HG02981 (cell line): ENCODE measurements at regions not wholly inside any gene's neighbourhood (a gene's known extent, or its start where the extent isn't known, plus 50 kb on each side); places are given as distances from the start of the nearest gene placed in this dataset.

Experiments
- ATAC-seq: cut with Tn5 transposase; IDR thresholded peaks from one replicate; pipeline ENCODE4 v1.9.1; 2021; ENCODE audit warnings: mild to moderate bottlenecking, moderate library complexity; ENCODE audit not compliant: unreplicated experiment

- no peak for ATAC-seq
These were observed 67.2 kb upstream of the SNX9 start for GRCh38 chr6:157755746-157756411.

DNA sequence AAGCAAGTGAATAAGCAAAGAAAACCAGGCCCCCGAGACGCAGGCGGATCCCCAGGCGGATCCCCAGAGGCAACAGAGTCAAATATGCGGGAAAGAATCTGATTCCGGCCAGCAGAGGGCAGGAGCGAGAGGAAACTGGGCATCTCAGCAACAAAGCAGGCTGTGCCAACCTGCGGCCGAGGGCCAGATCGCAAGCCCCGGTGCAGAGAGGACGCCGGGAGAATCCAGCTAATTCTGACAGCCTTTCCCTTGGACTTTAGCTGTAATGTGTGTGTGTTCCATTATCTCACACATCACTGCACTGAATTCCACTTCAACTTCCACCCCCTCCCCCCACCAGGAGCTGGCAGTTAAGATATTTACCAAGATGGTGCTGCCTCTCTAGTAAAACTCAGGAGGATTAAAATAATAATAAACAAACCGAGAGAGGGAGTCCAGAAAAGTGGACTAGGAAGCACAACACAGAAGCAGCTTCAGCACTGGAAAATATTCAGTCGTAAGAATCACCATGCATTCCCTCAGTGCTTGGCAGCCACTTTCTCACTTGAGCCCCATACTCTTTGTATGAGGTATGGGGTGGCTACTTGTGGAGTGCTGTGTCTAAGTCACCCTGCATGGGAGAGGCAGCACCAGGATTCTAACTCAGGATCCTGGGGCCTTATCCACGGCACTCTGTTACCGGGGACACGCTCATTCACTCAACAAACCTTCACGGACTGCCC is 66.2 kb upstream of the SNX9 start:
- no peak for ATAC-seq

DNA sequence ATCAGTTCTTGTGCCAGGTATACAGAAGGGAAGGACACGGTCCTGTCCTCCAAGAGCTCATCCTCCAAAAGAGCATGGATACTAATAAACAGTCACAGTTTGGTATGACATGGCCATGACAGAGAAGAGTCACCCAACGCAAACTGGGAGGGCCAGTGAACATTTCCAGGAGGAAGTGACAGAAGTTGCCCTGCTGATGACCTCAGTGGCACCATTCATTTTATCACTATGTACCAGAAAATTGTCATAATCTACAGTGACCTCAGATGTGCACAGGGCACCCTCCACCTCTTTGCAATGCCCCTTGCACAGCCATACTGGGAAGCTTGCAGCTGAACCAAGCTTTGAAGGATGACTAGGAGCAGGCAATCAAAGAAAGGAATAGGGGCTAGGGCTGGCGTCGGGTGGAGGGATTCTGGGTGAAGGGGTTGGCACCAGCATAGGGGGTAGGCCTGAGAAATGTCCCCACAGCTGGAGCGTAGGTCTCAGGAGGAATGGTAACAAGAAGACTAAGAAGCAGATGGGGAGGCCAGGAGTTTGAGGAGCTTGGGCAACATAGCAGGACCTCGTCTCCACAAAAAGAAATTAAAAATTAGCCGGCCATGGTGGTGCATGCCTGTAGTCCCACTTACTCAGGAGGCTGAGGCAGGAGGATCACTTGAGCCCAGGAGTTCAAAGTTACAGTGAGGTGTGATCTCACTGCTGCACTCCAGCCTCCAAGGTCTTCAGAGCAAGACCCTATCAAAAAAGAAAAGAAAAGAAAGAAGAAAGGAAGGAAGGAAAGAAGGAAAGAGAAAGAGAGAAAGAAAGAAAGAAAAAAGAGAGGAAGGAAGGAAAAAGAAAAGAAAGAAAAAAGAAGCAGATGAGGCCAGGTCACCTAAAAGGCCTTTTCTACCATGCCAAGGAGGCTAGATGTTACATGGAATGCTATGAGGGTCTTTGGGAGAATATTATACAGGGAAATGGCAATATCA is 65.3 kb upstream of the SNX9 start:
- ATAC-seq, result no peak

DNA sequence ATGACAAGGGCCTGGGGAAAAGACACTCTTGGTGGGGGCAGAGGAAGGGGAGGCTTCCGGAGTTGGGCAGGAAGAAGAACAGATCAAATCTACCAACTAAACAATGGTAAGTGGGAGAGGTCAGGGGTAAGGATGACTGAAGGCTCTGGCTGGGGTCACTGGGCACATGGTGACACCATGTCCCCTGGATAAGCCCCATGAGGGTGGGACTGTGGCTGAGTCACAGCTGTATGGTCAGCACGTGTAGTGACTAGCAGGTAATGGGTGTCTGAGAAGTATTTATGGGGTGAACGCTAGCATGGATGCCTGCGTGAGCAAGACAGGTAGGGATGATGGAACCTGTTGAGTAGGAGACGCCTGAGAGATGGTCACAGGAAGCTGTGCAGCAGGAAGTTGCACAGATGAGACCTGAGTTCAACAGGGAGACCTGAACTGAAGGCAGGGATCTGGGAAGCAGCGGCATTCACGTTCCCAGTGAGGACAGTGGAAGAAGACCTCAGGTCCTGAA is 64.5 kb upstream of the SNX9 start:
- no peak for ATAC-seq

DNA sequence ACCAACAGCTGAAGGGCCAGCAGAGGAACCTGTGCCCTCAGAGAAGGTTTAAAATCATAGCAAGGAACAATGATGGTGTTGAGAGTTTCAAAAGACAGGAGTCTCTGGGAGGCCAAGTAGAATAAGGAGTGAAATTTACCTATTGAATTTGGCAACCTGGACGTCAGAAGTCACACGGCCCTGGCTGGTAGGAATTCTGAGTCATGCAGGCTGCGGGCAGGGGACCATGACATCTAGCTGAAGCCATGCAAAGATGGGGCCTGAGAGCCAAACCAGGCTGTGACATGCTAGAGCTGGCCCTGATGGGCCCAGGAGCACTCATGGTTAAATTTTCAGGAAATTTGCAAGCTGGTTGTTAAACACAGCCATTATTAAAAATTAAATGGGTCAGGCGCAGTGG is 64.0 kb upstream of the SNX9 start:
- no peak for ATAC-seq

- no peak for ATAC-seq
These were observed 62.9 kb upstream of the SNX9 start for GRCh38 chr6:157760137-157760536.

DNA sequence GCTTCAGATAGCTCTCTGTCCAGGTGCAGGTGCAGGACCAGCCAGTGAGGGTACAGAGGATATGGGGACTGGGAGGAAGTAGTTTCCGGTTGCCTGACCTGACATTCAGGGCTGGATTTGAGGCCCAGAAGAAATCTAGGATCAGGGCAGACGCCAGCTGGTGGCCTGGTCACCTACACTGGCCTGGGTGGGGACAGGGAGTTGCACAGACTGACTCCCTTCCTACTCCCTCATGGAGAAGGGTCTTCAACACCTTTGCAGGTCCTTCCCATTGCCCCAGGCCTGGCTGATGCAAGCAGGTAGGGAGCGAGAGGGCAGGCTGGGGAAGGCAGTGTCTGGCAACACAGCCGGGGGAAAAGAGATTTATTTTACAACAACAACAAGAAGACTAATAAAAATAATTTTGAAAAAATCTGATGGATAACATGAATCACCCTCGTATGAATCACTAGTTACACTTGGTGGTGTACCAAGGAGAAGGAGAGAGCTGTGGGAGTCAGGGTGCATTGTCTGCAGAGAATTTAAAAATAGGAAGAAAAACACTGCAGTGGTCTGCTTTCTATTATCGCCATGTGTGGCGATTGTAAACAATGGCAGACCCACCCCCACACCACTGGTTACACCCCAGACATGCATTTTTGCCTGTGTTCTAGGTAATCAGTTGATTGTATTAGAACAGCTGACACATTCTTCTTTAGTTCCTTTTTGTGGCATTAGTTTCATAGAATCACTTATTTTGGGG is 62.3 kb upstream of the SNX9 start:
- ATAC-seq, result peak; percentile 9

DNA sequence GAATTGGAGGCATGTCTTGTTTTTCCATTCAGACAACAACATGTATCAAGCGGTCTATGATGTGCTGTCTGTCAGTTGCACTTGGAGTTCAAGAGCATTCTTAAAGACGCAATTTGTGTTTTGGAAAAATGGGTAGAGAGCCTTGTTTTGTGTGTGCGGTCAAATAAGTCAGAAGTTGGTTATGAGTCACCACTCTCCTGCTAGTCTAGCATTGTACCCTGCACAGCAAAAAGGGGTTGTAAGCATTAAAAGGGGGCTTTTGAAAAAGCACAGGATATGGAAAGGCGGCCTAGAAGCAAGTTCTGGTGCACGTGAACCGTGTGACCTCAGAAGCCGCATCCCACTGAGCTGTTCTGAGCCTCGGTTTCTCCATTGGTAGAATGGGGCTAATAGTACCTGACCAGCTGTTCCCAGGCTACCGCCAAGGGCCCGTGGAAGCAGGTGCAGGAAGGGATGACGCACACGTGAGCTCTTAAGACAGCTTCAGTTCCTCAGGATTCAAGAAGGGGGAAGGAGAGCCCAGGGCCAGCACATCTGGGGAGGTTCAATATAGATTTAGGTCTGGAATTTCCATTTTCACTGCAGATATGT is 61.6 kb upstream of the SNX9 start:
- ATAC-seq, result peak; percentile 44

DNA sequence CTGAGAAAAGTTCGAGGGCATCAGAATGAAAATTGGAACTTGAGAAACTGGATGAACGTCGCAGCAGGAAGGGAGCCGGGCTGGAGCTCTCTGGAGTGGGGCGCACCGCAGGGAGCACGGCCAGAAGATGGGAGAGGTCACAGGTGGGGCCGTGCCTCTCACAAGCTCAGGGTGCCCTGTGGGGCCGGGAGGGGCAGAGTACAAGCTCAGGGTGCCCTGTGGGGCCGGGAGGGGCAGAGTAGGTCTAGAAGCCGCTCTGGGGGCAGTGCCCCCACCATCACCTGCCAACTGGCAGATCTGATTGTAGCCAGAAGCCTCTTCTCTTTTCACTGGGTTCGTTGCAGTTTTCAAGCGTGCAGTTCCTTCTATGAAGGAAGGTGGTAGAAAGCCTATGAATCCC is 61.1 kb upstream of the SNX9 start:
- ATAC-seq, result no peak

- no peak for ATAC-seq
These were observed 60.4 kb upstream of the SNX9 start for GRCh38 chr6:157762636-157763035.

DNA sequence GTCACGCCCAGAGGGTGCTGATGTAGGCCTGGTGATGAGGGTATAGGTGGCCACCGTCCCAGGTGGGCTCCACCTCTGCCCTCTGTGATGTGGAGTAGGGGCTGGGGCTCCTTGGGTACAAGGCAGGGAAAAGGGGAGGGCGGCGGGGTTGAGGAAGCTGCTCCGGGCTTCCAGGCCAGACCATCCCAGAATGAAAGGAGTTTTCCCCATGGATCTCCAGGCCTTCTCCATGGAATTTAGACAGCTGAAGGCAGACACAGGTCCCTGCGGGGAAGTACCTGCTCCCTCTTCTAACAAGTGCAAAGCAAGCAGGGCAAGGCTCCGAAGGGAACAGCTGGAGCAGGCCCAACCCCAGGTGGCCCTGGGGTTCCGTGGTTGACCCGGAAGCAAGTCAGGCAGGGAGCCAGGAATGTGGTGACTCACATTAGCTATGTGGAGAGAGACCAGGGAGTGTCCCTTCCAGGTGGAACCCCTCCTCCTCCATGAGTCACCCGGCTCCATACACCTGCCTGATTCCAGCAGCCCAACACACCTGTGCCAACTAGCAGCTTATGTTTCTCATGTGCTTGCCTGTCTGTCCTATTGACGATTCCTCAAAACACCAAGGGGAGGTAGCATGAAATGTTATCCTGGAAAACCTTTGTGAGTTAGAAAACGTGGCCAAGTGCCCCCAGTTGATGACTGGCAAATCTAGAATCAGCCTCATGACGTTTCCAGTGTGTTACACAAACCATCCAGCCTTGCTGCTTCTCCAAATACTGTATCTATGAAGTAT is 59.7 kb upstream of the SNX9 start:
- no peak for ATAC-seq

- peak; percentile 8 for ATAC-seq
These were observed 59.2 kb upstream of the SNX9 start for GRCh38 chr6:157763904-157764177.

DNA sequence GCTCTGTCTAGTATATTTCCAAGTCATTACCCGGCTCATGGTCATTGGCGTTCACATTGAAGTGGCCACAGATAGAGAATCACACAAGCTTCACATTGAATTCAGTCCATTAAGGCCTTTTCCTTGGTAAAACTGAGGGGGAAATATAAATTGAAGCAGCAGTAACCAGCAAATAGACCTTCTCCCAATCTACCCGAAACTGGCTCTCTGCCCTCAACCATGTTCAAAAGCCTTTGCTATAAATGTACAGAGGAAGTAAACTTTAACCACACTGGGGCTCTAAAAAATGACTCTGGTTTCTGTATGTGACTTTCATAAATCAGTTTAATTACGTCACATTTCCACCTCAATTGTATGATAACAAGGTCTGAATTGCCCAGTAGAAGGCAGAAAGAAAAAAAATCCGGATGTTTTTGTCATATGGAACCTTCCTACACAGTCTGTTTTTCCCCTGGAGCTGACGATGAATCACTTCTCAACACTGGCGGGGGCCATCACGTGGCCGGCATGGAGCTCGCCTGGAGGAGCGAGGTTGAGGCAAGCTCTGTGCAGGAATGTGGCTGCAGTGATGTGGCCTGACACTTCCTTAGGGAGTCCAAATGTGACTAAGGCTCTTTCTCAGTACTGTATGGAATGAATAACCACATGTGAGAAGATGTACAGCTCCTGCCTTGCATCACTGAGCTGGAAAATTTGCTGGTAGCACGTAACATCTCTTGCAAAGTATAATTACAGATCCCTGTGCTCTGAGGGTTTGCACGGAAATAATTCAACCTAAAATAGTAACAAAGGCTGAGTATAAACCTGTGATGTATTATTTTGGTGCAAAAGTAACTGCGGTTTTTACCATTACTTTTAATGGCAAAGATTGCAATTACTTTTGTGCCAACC is 58.6 kb upstream of the SNX9 start:
- peak; percentile 49 for ATAC-seq

DNA sequence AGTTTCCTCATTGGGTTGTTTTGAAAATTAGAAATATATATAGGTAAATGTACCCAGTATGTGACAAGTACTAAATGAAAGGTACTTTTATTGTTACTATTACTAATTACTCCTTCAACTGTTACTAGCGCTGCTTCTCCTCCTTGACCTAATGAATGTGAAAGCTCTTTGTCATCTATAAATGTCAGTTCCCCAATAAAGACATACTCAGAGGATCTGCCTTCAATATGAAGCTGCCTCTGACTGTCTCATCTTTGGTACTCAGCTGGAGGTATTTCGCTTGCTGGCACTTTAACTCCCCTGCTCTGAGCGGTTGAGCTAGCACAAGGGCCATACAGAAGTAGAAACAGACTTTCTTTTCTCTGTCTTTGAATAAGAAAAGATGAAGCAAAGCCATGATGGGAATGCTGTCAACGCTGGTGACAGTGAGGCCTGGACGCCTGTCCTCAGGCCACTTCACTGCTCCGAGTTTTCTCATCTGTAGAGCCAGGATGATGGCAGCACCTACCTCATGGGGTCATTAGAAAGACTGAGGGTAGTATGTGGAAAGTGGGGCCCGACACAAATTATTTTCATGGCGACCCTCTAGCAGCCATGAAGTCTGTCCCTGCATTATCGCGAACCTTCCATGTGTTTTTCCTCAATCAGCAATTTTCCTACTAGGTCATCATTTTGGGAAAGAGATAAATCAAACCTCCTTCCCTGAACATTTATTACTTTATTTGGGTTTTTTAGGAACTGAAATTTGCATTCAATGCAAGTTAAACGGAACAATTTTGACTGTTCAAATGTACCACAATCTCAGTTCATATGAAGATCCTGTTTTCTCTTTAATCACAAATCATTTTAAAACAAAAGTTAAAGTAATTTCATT is 55.9 kb upstream of the SNX9 start:
- no peak for ATAC-seq

DNA sequence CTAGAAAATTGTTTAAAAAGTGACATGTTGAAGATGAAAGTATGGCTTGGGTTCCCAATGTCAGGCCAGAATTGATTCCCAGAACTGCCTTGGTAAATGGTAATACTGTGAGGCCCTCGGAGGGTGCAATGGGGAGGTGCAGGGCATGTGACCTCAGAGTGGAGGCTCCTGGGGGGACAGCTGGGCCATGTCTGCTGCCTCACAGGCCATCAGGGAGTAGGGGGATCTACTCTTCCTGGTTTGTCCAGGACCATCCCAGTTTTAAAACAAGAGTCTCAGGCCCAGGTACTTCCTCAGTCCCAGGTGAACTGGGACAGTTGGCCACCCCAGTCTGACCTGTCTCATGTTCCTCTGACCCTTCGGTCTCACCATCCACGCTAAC is 55.3 kb upstream of the SNX9 start:
- no peak for ATAC-seq

DNA sequence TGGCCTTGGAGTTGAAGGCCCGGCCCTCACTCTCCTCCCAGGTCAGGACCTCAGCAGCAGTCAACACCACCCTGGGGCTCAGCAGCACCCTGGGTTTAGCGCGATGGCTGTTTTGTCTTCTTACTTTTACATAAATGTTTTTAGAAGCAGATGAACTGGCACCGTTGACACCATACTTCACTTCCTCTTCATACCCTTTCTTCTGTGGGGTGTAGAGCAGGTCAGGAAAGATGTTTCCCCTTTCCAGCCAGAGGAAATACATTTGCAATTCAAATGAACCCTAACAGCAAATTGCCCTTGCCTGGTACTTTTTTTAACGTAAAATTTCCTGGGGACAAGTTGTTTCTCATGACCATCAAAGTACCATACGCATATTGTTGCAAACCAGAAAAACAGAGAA is 54.7 kb upstream of the SNX9 start:
- no peak for ATAC-seq

GRCh38 chr6:157768863-157769551 is 54.0 kb upstream of the SNX9 start:
- no peak for ATAC-seq
